ENCODE measurements at regions not wholly inside any gene's neighbourhood (a gene's known extent, or its start where the extent isn't known, plus 50 kb on each side); places are given as distances from the start of the nearest gene placed in this dataset.

- Histone ChIP-seq H3K4ac (ENCODE audit: low read depth in 1 of 2, low read length in 2 of 2) (no peak overlapping the region), H3K18ac (ENCODE audit: low read depth in 1 of 2, low read length in 2 of 2) (no peak overlapping the region), H3K27me3 (ENCODE audit: control insufficient read depth in 1 of 2, insufficient read depth in 1 of 2, low read length in 2 of 2) (no peaks in the 10 kb centered on the region), H3K9me3 (ENCODE audit: control insufficient read depth, low read length) (no peaks in the 10 kb centered on the region), H3K27ac (ENCODE audit: low read length, poor library complexity, severe bottlenecking) (no peak overlapping the region), H3K4me2 (ENCODE audit: low read length, poor library complexity, severe bottlenecking) (no peak overlapping the region), H3K36me3 (ENCODE audit: control insufficient read depth in 1 of 2, insufficient read depth in 2 of 2, low read depth in 1 of 2, low read length in 2 of 2) (no peaks in the 10 kb centered on the region), H3K23ac (ENCODE audit: low read length in 2 of 2) (no peak overlapping the region), H4K91ac (ENCODE audit: low read length) (no peak overlapping the region), H3K4me1 (ENCODE audit: control insufficient read depth, insufficient read depth, low read depth, low read length) (no peaks in the 10 kb centered on the region), H2AFZ (ENCODE audit: low read depth, low read length) (no peak overlapping the region), H2BK15ac (ENCODE audit: low read depth, poor library complexity, severe bottlenecking) (no peak overlapping the region), H3K9ac (ENCODE audit: low read length) (no peak overlapping the region), H3K4me3 (ENCODE audit: insufficient read depth in 1 of 2, low read depth in 1 of 2, low read length in 2 of 2) (no peak overlapping the region), H2BK120ac (ENCODE audit: low read depth, low read length) (no peak overlapping the region), H2BK12ac (ENCODE audit: low read length in 2 of 2) (no peak overlapping the region), H3K79me1 (replicated peaks; ENCODE audit: low read length, poor library complexity, severe bottlenecking) (no peaks in the 10 kb centered on the region), H2BK5ac (ENCODE audit: low read depth, low read length, poor library complexity, severe bottlenecking) (no peak overlapping the region), H4K8ac (ENCODE audit: low read length) (no peak overlapping the region), H2AK5ac (ENCODE audit: low read length, severe bottlenecking) (no peak overlapping the region), H3K14ac (ENCODE audit: low read length in 2 of 2) (no peak overlapping the region)
- WGBS: 92% methylated on average over 3 of the region's 3 CpGs
- DNase-seq: no peak
Measured at GRCh38 chr3:144244662-144245061, 273.0 kb downstream of the DIPK2A start.

GRCh38 chr3:144252896-144253295 lies 281.3 kb downstream of the DIPK2A start:
- no peak overlapping the region for H2AFZ ChIP-seq (ENCODE audit: low read depth, low read length)
- H3K4me2 ChIP-seq (ENCODE audit: low read length, poor library complexity, severe bottlenecking): no peak overlapping the region
- H2BK5ac ChIP-seq (ENCODE audit: low read depth, low read length, poor library complexity, severe bottlenecking): no peak overlapping the region
- no peak overlapping the region for H3K4ac ChIP-seq (ENCODE audit: low read depth in 1 of 2, low read length in 2 of 2)
- H3K18ac ChIP-seq (ENCODE audit: low read depth in 1 of 2, low read length in 2 of 2): no peak overlapping the region
- 69% methylated on average over 3 of the region's 3 CpGs for WGBS
- no peak overlapping the region for H3K14ac ChIP-seq (ENCODE audit: low read length in 2 of 2)
- H4K91ac ChIP-seq (ENCODE audit: low read length): no peak overlapping the region
- H3K9me3 ChIP-seq (ENCODE audit: control insufficient read depth, low read length): no peaks in the 10 kb centered on the region
- no peak overlapping the region for H3K27ac ChIP-seq (ENCODE audit: low read length, poor library complexity, severe bottlenecking)
- no peak overlapping the region for H4K8ac ChIP-seq (ENCODE audit: low read length)
- no peaks in the 10 kb centered on the region for H3K79me1 ChIP-seq (replicated peaks; ENCODE audit: low read length, poor library complexity, severe bottlenecking)
- no peak overlapping the region for H3K23ac ChIP-seq (ENCODE audit: low read length in 2 of 2)
- H3K36me3 ChIP-seq (ENCODE audit: control insufficient read depth in 1 of 2, insufficient read depth in 2 of 2, low read depth in 1 of 2, low read length in 2 of 2): no peaks in the 10 kb centered on the region
- H2BK120ac ChIP-seq (ENCODE audit: low read depth, low read length): no peak overlapping the region
- H2AK5ac ChIP-seq (ENCODE audit: low read length, severe bottlenecking): no peak overlapping the region
- H3K4me1 ChIP-seq (ENCODE audit: control insufficient read depth, insufficient read depth, low read depth, low read length): no peaks in the 10 kb centered on the region
- H3K4me3 ChIP-seq (ENCODE audit: insufficient read depth in 1 of 2, low read depth in 1 of 2, low read length in 2 of 2): no peak overlapping the region
- no peak overlapping the region for H2BK12ac ChIP-seq (ENCODE audit: low read length in 2 of 2)
- H3K27me3 ChIP-seq (ENCODE audit: control insufficient read depth in 1 of 2, insufficient read depth in 1 of 2, low read length in 2 of 2): no peaks in the 10 kb centered on the region
- no peak for DNase-seq
- H3K9ac ChIP-seq (ENCODE audit: low read length): no peak overlapping the region
- H2BK15ac ChIP-seq (ENCODE audit: low read depth, poor library complexity, severe bottlenecking): no peak overlapping the region

GRCh38 chr3:144257381-144257780 lies 285.8 kb downstream of the DIPK2A start:
- Histone ChIP-seq H3K4ac (ENCODE audit: low read depth in 1 of 2, low read length in 2 of 2) (no peak overlapping the region), H3K14ac (ENCODE audit: low read length in 2 of 2) (no peak overlapping the region), H2BK120ac (ENCODE audit: low read depth, low read length) (no peak overlapping the region), H4K91ac (ENCODE audit: low read length) (no peak overlapping the region), H3K18ac (ENCODE audit: low read depth in 1 of 2, low read length in 2 of 2) (no peak overlapping the region), H3K4me1 (ENCODE audit: control insufficient read depth, insufficient read depth, low read depth, low read length) (no peaks in the 10 kb centered on the region), H4K8ac (ENCODE audit: low read length) (no peak overlapping the region), H3K27me3 (ENCODE audit: control insufficient read depth in 1 of 2, insufficient read depth in 1 of 2, low read length in 2 of 2) (no peaks in the 10 kb centered on the region), H2BK15ac (ENCODE audit: low read depth, poor library complexity, severe bottlenecking) (no peak overlapping the region), H3K36me3 (ENCODE audit: control insufficient read depth in 1 of 2, insufficient read depth in 2 of 2, low read depth in 1 of 2, low read length in 2 of 2) (no peaks in the 10 kb centered on the region), H2AFZ (ENCODE audit: low read depth, low read length) (no peak overlapping the region), H3K9ac (ENCODE audit: low read length) (no peak overlapping the region), H3K27ac (ENCODE audit: low read length, poor library complexity, severe bottlenecking) (no peak overlapping the region), H3K4me2 (ENCODE audit: low read length, poor library complexity, severe bottlenecking) (no peak overlapping the region), H2BK12ac (ENCODE audit: low read length in 2 of 2) (no peak overlapping the region), H2BK5ac (ENCODE audit: low read depth, low read length, poor library complexity, severe bottlenecking) (no peak overlapping the region), H3K79me1 (replicated peaks; ENCODE audit: low read length, poor library complexity, severe bottlenecking) (no peaks in the 10 kb centered on the region), H3K23ac (ENCODE audit: low read length in 2 of 2) (no peak overlapping the region), H3K9me3 (ENCODE audit: control insufficient read depth, low read length) (no peaks in the 10 kb centered on the region), H2AK5ac (ENCODE audit: low read length, severe bottlenecking) (no peak overlapping the region), H3K4me3 (ENCODE audit: insufficient read depth in 1 of 2, low read depth in 1 of 2, low read length in 2 of 2) (no peak overlapping the region)
- DNase-seq: no peak
- 80% methylated on average over 2 of the region's 2 CpGs for WGBS

GRCh38 chr3:144259267-144259666 lies 287.6 kb downstream of the DIPK2A start:
- no peak overlapping the region for H3K9ac ChIP-seq (ENCODE audit: low read length)
- H3K4me2 ChIP-seq (ENCODE audit: low read length, poor library complexity, severe bottlenecking): no peak overlapping the region
- no peak overlapping the region for H3K4ac ChIP-seq (ENCODE audit: low read depth in 1 of 2, low read length in 2 of 2)
- no peak overlapping the region for H3K18ac ChIP-seq (ENCODE audit: low read depth in 1 of 2, low read length in 2 of 2)
- no peak overlapping the region for H4K8ac ChIP-seq (ENCODE audit: low read length)
- H3K9me3 ChIP-seq (ENCODE audit: control insufficient read depth, low read length): no peaks in the 10 kb centered on the region
- H4K91ac ChIP-seq (ENCODE audit: low read length): no peak overlapping the region
- H3K4me1 ChIP-seq (ENCODE audit: control insufficient read depth, insufficient read depth, low read depth, low read length): no peaks in the 10 kb centered on the region
- no peak overlapping the region for H3K14ac ChIP-seq (ENCODE audit: low read length in 2 of 2)
- H3K36me3 ChIP-seq (ENCODE audit: control insufficient read depth in 1 of 2, insufficient read depth in 2 of 2, low read depth in 1 of 2, low read length in 2 of 2): no peaks in the 10 kb centered on the region
- H2BK15ac ChIP-seq (ENCODE audit: low read depth, poor library complexity, severe bottlenecking): no peak overlapping the region
- H2AFZ ChIP-seq (ENCODE audit: low read depth, low read length): no peak overlapping the region
- H2BK5ac ChIP-seq (ENCODE audit: low read depth, low read length, poor library complexity, severe bottlenecking): no peak overlapping the region
- H3K4me3 ChIP-seq (ENCODE audit: insufficient read depth in 1 of 2, low read depth in 1 of 2, low read length in 2 of 2): no peak overlapping the region
- no peaks in the 10 kb centered on the region for H3K79me1 ChIP-seq (replicated peaks; ENCODE audit: low read length, poor library complexity, severe bottlenecking)
- DNase-seq: peak; percentile 34
- H3K27ac ChIP-seq (ENCODE audit: low read length, poor library complexity, severe bottlenecking): no peak overlapping the region
- no peaks in the 10 kb centered on the region for H3K27me3 ChIP-seq (ENCODE audit: control insufficient read depth in 1 of 2, insufficient read depth in 1 of 2, low read length in 2 of 2)
- H2BK120ac ChIP-seq (ENCODE audit: low read depth, low read length): no peak overlapping the region
- no CpG with 5 or more reads among the region's 2 CpGs for WGBS
- no peak overlapping the region for H3K23ac ChIP-seq (ENCODE audit: low read length in 2 of 2)
- H2AK5ac ChIP-seq (ENCODE audit: low read length, severe bottlenecking): no peak overlapping the region
- no peak overlapping the region for H2BK12ac ChIP-seq (ENCODE audit: low read length in 2 of 2)
